AG04450 (cell line): ENCODE measurements at regions not wholly inside any gene's neighbourhood (a gene's known extent, or its start where the extent isn't known, plus 50 kb on each side); places are given as distances from the start of the nearest gene placed in this dataset.

Experiments
- CTCF ChIA-PET: fragments of 300-600, 350-600 bp; formaldehyde crosslinking; extraction: SDS; loops from one replicate; lab custom pipeline; 2022; ENCODE audit warnings: antibody characterized with exemption, inconsistent platforms; lab: Charles Lee
- POLR2A ChIA-PET: fragments of 350-600 bp; formaldehyde crosslinking; extraction: SDS; loops from one replicate; lab custom pipeline; 2021; ENCODE audit warnings: antibody characterized with exemption, inconsistent platforms; lab: Yijun Ruan, JAX
- DNase-seq: peaks from one replicate; pipeline ENCODE4 v3.0.0-alpha.2; 2011; ENCODE audit warnings: low read depth, low spot score
- H3K27ac ChIP-seq: one replicate; pipeline ENCODE4 v1.5.1; 2012; ENCODE audit warnings: low read depth, low read length, control low read depth
- H3K27me3 ChIP-seq: one replicate; pipeline ENCODE4 v1.6.0; 2012; ENCODE audit warnings: low read length; ENCODE audit not compliant: control insufficient read depth, insufficient read depth
- H3K4me3 ChIP-seq: 2 replicates; pipeline ENCODE4 v1.5.1; 2011; ENCODE audit warnings: mild to moderate bottlenecking, low read depth, low read length, control low read depth
- H3K9me3 ChIP-seq: 2 replicates; pipeline ENCODE4 v1.5.1; 2012; ENCODE audit warnings: low read length; ENCODE audit not compliant: control insufficient read depth, insufficient read depth
- CTCF ChIP-seq: IDR thresholded peaks from 2 replicates; pipeline ENCODE4 v1.5.1; 2011; ENCODE audit warnings: low read depth, low read length, control low read depth, inconsistent platforms

DNA sequence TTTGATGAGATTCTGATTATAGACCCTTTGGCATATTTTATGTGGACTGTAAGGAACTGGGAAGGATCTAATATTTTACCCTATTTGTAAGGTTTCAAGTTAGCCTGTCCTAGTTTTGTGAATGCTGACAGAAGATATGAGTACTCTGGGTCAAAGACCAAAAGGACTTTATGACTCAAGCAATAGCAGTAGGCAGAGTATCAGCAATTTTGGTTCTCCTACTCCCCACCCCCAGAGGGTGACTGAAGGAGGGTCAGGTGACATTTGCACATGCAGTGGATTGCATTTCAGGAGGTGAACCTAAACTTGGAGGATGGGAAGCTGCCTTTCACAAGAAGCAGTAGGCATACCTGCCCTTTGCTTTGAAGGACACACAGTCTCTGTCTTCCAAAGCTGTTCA, 84.0 kb upstream of the KLF6 start:
- Histone ChIP-seq H3K9me3 (no peaks in the 10 kb centered on the region), H3K27ac (no peak overlapping the region), H3K4me3 (no peak overlapping the region), H3K27me3 (no peaks in the 10 kb centered on the region)
- ChIA-PET CTCF (no interaction called here), POLR2A (no interaction called here)
- no peak for DNase-seq
- no peak for TF ChIP-seq CTCF

DNA sequence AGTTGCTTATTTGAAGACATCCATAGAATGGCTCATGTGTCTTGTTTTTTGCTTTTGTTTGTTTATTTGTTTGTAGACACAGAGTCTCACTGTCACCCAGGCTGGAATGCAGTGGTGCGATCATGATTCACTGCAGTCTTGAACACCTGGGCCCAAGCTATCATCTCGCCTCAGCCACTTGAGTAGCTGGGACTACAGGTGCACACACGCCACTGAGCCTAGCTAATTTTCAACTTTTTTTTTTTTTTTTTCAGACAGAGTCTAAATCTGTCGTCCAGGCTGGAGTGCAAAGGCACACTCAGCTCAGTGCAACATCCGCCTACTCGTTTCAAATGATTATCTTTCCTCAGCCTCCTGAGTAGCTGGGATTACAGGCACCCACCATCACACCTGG, 83.3 kb upstream of the KLF6 start:
- POLR2A ChIA-PET = no interaction called here
- Histone ChIP-seq H3K27me3 (no peaks in the 10 kb centered on the region), H3K4me3 (no peak overlapping the region), H3K9me3 (no peaks in the 10 kb centered on the region), H3K27ac (no peak overlapping the region)
- TF ChIP-seq CTCF = no peak
- no peak for DNase-seq
- CTCF ChIA-PET = no interaction called here

DNA sequence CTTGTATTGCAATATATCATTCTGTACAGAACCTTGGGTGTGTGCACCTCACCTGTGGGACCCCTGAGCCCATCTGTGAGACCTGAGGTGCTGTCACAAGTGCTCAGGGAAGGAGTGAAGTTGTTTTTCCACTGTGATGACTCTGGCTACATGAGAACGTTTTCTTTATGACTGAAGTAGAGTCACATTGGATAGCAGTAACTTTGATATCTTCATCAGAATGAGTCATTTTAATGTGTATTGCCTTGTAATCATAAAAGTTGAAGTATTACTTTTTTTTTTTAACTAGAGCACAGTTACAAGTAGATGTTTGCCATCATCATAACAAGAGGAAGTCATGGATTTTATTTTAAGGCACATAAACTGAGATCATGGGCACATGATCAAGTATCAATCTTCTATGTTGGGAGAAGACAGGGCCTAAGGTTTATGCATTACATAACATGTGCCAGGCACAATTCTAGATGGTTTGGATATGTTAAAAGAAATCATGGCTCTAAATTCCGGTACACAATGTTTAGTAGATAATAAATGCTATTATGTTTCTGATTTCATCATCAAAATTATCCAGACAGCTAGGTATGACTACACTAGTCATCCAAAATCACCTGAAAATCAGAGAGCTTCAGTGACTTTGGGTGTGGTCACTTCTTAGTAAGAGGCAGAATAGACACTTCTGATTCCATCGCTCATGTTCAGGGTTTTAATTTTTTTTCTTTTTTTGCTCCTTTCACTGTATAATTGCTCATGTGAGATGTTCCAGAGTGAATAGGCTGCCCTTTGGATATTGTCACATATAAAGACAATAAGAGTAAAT, 82.7 kb upstream of the KLF6 start:
- ChIA-PET POLR2A (no interaction called here), CTCF (no interaction called here)
- DNase-seq = no peak
- H3K4me3 ChIP-seq = no peak overlapping the region
- no peaks in the 10 kb centered on the region for H3K27me3 ChIP-seq
- no peaks in the 10 kb centered on the region for H3K9me3 ChIP-seq
- no peak overlapping the region for H3K27ac ChIP-seq
- no peak for TF ChIP-seq CTCF

DNA sequence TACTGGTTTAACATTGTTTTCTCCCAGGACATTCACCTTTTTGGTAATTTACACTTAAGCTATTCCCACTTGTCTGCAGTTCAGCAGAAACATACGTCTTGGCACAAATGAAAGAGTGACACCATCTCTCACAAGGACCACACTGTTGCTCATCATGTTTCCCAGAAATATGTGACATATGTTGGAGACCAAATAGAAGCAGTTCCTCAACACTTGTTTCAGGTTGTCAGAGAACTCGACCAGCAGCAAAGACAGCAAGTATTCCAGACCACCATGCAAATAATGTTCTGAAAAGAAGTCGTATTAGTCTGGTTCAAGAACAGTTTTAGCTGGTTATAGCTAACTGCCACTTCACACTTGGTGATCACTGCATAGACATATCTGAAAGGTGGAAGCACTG, 81.3 kb upstream of the KLF6 start:
- H3K27ac ChIP-seq = no peak overlapping the region
- ChIA-PET POLR2A (interaction anchor here (0.6 kb wide), 1 partner anchor 37 kb away, joined by 4 read pairs; no protein-coding TSS in a partner anchor), CTCF (no interaction called here)
- DNase-seq = no peak
- no peak overlapping the region for H3K4me3 ChIP-seq
- no peaks in the 10 kb centered on the region for H3K27me3 ChIP-seq
- no peaks in the 10 kb centered on the region for H3K9me3 ChIP-seq
- TF ChIP-seq CTCF = no peak

DNA sequence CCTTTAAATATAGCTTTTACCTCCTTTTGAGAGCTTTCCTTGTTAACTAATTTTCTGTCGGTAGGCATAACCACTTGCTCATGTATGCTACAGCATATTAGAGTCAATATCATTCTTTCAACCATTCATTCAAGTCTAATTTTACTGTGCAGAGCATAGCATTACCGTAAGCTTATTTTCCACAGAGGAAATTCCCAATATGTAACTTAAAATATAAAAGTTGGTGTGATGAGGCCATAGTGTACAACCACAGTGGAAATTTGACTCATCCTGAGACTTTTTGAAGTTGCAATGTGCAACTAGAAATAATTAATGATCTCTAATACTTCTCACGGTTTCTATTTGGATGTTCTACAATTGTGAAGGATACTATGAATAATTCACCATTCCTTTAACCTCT, 80.6 kb upstream of the KLF6 start:
- TF ChIP-seq CTCF = no peak
- Histone ChIP-seq H3K4me3 (no peak overlapping the region), H3K9me3 (no peaks in the 10 kb centered on the region), H3K27me3 (no peaks in the 10 kb centered on the region), H3K27ac (no peak overlapping the region)
- DNase-seq = no peak
- ChIA-PET CTCF (interaction anchor here (0.5 to 0.6 kb wide), 2 partner anchors 15 to 901 kb away, joined by 3 read pairs; no protein-coding TSS in a partner anchor), POLR2A (interaction anchor here (0.6 kb wide), 1 partner anchor 42 kb away, joined by 4 read pairs; no protein-coding TSS in a partner anchor)
